ENCODE measurements at regions not wholly inside any gene's neighbourhood (a gene's known extent, or its start where the extent isn't known, plus 50 kb on each side); places are given as distances from the start of the nearest gene placed in this dataset.

DNA sequence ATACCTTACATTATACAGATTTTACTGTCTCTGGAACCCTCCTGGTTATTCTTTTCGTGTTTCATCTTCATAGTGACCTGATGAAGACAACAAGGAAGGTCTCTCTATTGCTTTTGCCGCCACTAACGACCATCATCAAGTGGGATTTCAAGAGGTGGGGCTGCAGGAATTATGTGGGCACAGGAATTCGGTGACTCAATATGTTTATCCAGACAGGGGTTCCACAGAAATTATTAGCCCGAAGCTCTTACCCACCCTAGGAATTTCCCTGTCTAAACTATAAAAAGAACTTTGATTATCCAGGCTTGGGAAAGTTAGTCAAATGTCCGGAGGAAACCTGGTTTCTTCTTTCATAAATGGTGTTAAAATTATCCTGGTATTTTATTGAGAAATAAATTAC is 566.8 kb upstream of the TENM4 start (continued):
- TF ChIP-seq SP1 (IDR thresholded peaks at IDR 0.05): no peak
- TF ChIP-seq RAD21 (IDR thresholded peaks at IDR 0.05): no peak
- TF ChIP-seq YY1 (IDR thresholded peaks at IDR 0.05): no peak
- no peak for TF ChIP-seq HNF4A (conservative IDR thresholded peaks at IDR 0.05)
- no peak for TF ChIP-seq JUND (IDR thresholded peaks at IDR 0.05)
- no peak for TF ChIP-seq RXRA (IDR thresholded peaks at IDR 0.05)
- no peak for TF ChIP-seq TAF1 (conservative IDR thresholded peaks at IDR 0.05)
- TF ChIP-seq, protein P1, sequence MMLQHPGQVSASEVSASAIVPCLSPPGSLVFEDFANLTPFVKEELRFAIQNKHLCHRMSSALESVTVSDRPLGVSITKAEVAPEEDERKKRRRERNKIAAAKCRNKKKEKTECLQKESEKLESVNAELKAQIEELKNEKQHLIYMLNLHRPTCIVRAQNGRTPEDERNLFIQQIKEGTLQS (IDR thresholded peaks at IDR 0.05): no peak
- TF ChIP-seq GABPA (IDR thresholded peaks at IDR 0.05 in 1 of 2, conservative IDR thresholded peaks at IDR 0.05 in 1 of 2): no peak
- TF ChIP-seq EGR1 (IDR thresholded peaks at IDR 0.05; ENCODE audit: low read depth in 2 of 2): no peak

DNA sequence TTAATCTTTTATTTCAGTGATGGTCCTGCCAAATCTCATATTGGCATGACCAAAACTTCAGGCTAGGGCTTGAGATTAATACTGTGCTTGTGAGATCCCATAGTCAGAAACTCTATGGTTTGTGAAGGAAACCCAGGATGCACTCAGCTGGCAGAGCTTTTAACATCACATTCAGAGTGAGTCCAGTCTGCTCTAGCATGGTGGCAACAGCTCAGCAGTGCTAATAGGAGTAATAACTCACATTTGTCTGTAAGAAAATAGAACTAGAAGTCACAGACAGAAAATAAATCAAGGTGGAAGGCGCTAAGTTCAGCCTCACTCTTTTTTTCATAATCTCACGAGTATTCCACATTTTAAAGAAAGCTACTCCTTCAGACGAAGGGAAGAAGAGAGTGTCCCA is 549.3 kb upstream of the TENM4 start:
- TF ChIP-seq TAF1 (conservative IDR thresholded peaks at IDR 0.05) (no peak), YY1 (IDR thresholded peaks at IDR 0.05) (no peak), EGR1 (IDR thresholded peaks at IDR 0.05; ENCODE audit: low read depth in 2 of 2) (no peak)
- Histone ChIP-seq H3K27ac (ENCODE audit: low read depth in 1 of 2, low read length in 2 of 2) (no peak overlapping the region), H3K4me3 (ENCODE audit: low read depth in 1 of 3, low read length in 3 of 3) (no peak overlapping the region), H3K4me1 (ENCODE audit: control insufficient read depth in 4 of 4, insufficient read depth in 4 of 4, low read length in 3 of 4) (no peaks in the 10 kb centered on the region), H3K9me3 (ENCODE audit: control insufficient read depth in 4 of 4, low read length in 3 of 4) (no peaks in the 10 kb centered on the region), H3K36me3 (ENCODE audit: control insufficient read depth in 4 of 4, insufficient read depth in 3 of 4, low read depth in 1 of 4, low read length in 3 of 4) (no peaks in the 10 kb centered on the region), H3K27me3 (ENCODE audit: control insufficient read depth in 4 of 4, insufficient read depth in 4 of 4, low read length in 3 of 4) (peaks cover 0 to 2% (median 0%) of the 10 kb centered on the region in 4 donors), H3K9ac (ENCODE audit: low read depth in 1 of 2, low read length in 2 of 2) (no peak overlapping the region)
- DNase-seq (ENCODE audit: low spot score): no peak
- 63% methylated on average over 3 of the region's 3 CpGs for WGBS

DNA sequence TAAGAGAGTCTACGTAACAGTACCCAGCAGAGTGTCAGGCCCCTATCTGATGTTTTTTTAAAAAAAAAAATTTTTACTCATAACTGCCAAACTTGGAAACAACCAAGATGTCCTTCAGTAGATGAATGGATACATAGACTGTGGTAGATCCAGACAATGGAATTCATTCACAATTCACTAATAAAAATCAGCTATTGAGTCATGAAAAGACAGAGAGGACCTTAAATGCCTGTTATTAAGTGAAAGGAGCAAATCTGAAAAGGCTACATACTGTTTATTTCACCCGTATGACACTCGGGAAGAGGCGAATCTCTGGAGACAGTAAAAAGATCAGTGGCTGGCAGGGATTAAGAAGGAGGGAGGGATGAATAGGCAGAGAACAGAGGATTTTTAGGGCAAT is 541.4 kb upstream of the TENM4 start:
- H3K9me3 ChIP-seq (ENCODE audit: control insufficient read depth in 4 of 4, low read length in 3 of 4): no peaks in the 10 kb centered on the region
- no peak for TF ChIP-seq SP1 (IDR thresholded peaks at IDR 0.05)
- no peak for TF ChIP-seq HNF4G (IDR thresholded peaks at IDR 0.05)
- no peak for TF ChIP-seq RXRA (IDR thresholded peaks at IDR 0.05)
- TF ChIP-seq, protein P1 (IDR thresholded peaks at IDR 0.05): no peak
- TF ChIP-seq, protein P2, sequence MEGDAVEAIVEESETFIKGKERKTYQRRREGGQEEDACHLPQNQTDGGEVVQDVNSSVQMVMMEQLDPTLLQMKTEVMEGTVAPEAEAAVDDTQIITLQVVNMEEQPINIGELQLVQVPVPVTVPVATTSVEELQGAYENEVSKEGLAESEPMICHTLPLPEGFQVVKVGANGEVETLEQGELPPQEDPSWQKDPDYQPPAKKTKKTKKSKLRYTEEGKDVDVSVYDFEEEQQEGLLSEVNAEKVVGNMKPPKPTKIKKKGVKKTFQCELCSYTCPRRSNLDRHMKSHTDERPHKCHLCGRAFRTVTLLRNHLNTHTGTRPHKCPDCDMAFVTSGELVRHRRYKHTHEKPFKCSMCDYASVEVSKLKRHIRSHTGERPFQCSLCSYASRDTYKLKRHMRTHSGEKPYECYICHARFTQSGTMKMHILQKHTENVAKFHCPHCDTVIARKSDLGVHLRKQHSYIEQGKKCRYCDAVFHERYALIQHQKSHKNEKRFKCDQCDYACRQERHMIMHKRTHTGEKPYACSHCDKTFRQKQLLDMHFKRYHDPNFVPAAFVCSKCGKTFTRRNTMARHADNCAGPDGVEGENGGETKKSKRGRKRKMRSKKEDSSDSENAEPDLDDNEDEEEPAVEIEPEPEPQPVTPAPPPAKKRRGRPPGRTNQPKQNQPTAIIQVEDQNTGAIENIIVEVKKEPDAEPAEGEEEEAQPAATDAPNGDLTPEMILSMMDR (IDR thresholded peaks at IDR 0.05; ENCODE audit: low read depth, low read length, missing input control): no peak
- no peak for TF ChIP-seq HNF4A (conservative IDR thresholded peaks at IDR 0.05)
- no peak for TF ChIP-seq JUND (IDR thresholded peaks at IDR 0.05)
- TF ChIP-seq, protein P3, sequence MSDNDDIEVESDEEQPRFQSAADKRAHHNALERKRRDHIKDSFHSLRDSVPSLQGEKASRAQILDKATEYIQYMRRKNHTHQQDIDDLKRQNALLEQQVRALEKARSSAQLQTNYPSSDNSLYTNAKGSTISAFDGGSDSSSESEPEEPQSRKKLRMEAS (IDR thresholded peaks at IDR 0.05): no peak
- no peak for TF ChIP-seq TAF1 (conservative IDR thresholded peaks at IDR 0.05)
- no peak for TF ChIP-seq FOXA2 (IDR thresholded peaks at IDR 0.05)
- TF ChIP-seq NR2F2 (IDR thresholded peaks at IDR 0.05): no peak
- no peak for TF ChIP-seq FOXA1 (IDR thresholded peaks at IDR 0.05)
- TF ChIP-seq GABPA (IDR thresholded peaks at IDR 0.05 in 1 of 2, conservative IDR thresholded peaks at IDR 0.05 in 1 of 2): no peak
- TF ChIP-seq, protein P4, sequence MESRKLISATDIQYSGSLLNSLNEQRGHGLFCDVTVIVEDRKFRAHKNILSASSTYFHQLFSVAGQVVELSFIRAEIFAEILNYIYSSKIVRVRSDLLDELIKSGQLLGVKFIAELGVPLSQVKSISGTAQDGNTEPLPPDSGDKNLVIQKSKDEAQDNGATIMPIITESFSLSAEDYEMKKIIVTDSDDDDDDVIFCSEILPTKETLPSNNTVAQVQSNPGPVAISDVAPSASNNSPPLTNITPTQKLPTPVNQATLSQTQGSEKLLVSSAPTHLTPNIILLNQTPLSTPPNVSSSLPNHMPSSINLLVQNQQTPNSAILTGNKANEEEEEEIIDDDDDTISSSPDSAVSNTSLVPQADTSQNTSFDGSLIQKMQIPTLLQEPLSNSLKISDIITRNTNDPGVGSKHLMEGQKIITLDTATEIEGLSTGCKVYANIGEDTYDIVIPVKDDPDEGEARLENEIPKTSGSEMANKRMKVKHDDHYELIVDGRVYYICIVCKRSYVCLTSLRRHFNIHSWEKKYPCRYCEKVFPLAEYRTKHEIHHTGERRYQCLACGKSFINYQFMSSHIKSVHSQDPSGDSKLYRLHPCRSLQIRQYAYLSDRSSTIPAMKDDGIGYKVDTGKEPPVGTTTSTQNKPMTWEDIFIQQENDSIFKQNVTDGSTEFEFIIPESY (IDR thresholded peaks at IDR 0.05): no peak
- no peak for TF ChIP-seq RAD21 (IDR thresholded peaks at IDR 0.05)
- TF ChIP-seq, protein P5, sequence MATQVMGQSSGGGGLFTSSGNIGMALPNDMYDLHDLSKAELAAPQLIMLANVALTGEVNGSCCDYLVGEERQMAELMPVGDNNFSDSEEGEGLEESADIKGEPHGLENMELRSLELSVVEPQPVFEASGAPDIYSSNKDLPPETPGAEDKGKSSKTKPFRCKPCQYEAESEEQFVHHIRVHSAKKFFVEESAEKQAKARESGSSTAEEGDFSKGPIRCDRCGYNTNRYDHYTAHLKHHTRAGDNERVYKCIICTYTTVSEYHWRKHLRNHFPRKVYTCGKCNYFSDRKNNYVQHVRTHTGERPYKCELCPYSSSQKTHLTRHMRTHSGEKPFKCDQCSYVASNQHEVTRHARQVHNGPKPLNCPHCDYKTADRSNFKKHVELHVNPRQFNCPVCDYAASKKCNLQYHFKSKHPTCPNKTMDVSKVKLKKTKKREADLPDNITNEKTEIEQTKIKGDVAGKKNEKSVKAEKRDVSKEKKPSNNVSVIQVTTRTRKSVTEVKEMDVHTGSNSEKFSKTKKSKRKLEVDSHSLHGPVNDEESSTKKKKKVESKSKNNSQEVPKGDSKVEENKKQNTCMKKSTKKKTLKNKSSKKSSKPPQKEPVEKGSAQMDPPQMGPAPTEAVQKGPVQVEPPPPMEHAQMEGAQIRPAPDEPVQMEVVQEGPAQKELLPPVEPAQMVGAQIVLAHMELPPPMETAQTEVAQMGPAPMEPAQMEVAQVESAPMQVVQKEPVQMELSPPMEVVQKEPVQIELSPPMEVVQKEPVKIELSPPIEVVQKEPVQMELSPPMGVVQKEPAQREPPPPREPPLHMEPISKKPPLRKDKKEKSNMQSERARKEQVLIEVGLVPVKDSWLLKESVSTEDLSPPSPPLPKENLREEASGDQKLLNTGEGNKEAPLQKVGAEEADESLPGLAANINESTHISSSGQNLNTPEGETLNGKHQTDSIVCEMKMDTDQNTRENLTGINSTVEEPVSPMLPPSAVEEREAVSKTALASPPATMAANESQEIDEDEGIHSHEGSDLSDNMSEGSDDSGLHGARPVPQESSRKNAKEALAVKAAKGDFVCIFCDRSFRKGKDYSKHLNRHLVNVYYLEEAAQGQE (IDR thresholded peaks at IDR 0.05): no peak
- no peak for TF ChIP-seq YY1 (IDR thresholded peaks at IDR 0.05)
- TF ChIP-seq EGR1 (IDR thresholded peaks at IDR 0.05; ENCODE audit: low read depth in 2 of 2): no peak
- H3K9ac ChIP-seq (ENCODE audit: low read depth in 1 of 2, low read length in 2 of 2): no peak overlapping the region
- WGBS: 86% methylated on average over 4 of the region's 4 CpGs
- no peaks in the 10 kb centered on the region for H3K36me3 ChIP-seq (ENCODE audit: control insufficient read depth in 4 of 4, insufficient read depth in 3 of 4, low read depth in 1 of 4, low read length in 3 of 4)
- no peak overlapping the region for H3K27ac ChIP-seq (ENCODE audit: low read depth in 1 of 2, low read length in 2 of 2)
- no peaks in the 10 kb centered on the region for H3K27me3 ChIP-seq (ENCODE audit: control insufficient read depth in 4 of 4, insufficient read depth in 4 of 4, low read length in 3 of 4)
- H3K4me3 ChIP-seq (ENCODE audit: low read depth in 1 of 3, low read length in 3 of 3): no peak overlapping the region
- H3K4me1 ChIP-seq (ENCODE audit: control insufficient read depth in 4 of 4, insufficient read depth in 4 of 4, low read length in 3 of 4): no peaks in the 10 kb centered on the region
- no peak for DNase-seq (ENCODE audit: low spot score)

All from liver (tissue), 8 donors.